Left cardiac atrium (tissue), 4 donors: ENCODE measurements at regions not wholly inside any gene's neighbourhood (a gene's known extent, or its start where the extent isn't known, plus 50 kb on each side); places are given as distances from the start of the nearest gene placed in this dataset.
"Not testable (repeated sequence)": the region's sequence is repeated elsewhere in the genome, so short reads cannot be mapped to it uniquely, and the experiment has no call there.

Source experiments
- ATAC-seq, 2 donors: fragments of 200-7000 bp; cut with Tn5 transposase; one replicate each; pipeline ENCODE4 v1.9.1; 2020; ENCODE audit warnings: mild to moderate bottlenecking in 2 of 2, moderate library complexity in 2 of 2
- DNase-seq: peaks from one replicate; pipeline ENCODE4 v3.0.0-alpha.2; 2020
- intact Hi-C, 2 donors: fragments of 100-400 bp; cut with DNase I; formaldehyde crosslinking; loops; one replicate each; pipeline versions ENCODE4 v1.14.1 to v1.15.1; 2022 to 2023
- donor health status: DM: no; HTN: yes; CAD: no.
- donor health status: DM: no; HTN: yes; CAD: no; lungs with severe emphysema.
- donor health status: DM: yes; HTN: yes; CAD: no.
- donor health status: Dilated cardiomyopathy.

DNA sequence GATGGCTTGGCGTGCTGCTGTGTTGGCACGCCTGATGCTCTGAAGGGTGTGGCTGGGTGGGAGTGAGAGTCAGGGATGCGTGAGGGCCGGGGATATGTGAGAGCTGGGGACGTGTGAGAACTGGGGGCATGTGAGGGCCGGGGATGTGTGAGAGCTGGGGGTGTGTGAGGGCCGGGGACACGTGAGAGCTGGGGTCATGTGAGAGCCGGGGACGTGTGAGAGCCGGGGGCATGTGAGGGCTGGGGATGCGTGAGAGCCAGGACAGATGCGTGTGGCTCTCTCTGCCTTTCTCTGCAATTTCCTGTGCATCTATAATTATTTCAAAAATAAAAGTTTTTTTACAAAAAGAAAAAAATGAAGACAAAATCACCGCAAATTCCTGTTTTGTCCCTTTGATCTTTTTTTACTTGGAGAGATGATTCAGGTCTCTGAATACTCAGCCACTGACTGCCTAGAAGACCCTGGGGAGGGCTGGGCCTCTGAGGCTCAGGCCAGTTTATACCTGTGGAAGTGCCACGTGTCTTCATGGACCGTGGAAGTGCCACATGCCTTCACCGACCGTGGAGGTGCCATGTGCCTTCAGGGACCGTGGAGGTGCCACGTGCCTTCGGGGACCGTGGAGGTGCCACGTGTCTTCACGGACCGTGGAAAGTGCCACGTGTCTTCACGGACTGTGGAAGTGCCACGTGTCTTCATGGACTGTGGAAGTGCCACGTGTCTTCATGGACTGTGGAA is 170.4 kb downstream of the LAT start:
- intact Hi-C loops, result not testable (repeated sequence)
- DNase-seq, result peak; percentile 57
- peak; percentile 16 to 27 for ATAC-seq

DNA sequence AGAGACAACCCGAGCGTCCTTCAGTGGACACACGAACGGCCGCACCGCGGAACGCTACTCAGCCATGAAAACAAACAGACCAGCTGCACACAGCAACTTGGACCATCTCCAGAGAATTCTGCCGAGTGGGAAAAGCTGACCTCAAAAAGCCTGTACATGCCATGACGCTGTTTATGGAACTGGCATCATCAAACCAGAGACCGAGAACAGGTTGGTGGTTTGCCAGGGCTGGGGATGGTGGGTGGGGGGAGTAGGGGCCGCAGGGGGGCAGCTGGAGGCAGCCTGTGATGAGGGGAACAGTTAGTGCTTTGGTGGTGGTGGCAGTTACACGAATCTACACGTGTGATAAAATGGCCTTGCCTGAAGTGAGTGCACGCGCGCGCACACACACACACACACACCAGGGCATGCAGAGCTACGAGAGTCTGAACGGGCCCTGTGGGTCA is 169.8 kb downstream of the LAT start:
- ATAC-seq (peak; percentile 2 to 20), DNase-seq (no peak)
- intact Hi-C loops, result no loop called here

DNA sequence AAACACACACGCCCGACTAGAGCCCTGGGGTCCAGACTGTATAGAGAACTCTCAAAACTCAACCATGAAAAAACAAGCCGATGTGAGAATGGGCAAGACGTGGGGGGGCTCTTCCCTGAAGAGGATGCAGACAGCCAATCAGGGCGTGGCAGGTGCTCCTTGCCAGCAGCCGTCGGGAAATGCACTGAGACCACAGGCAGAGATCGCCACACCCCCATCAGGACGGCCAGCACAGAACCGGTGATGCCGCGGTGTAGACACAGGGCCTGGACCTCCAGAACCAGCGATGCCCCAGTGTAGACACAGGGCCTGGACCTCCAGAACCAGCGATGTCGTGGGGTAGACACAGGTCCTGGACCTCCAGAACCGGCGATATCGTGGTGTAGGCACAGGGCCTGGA is 169.2 kb downstream of the LAT start:
- intact Hi-C loops, result no loop called here
- ATAC-seq, result no peak
- no peak for DNase-seq

DNA sequence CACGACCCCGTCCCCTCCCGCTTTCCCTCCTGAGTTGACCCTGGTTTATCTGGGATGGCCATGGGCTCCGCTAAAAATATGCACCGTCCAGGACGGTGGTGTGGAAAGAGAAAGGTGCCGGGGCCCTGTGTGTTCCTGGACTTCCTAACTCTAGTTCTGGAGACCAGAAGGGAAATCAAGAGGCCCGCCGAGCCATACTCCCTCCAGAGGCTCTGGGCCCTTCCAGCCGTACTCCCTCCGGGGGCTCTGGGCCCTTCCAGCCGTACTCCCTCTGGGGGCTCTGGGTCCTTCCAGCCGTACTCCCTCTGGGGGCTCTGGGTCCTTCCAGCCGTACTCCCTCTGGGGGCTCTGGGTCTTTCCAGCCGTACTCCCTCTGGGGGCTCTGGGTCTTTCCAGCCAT is 168.5 kb downstream of the LAT start:
- ATAC-seq, DNase-seq, intact Hi-C loops: not testable (repeated sequence)

GRCh38 chr16:29152544-29153031 is 167.7 kb downstream of the LAT start:
- DNase-seq, ATAC-seq, intact Hi-C loops: not testable (repeated sequence)

DNA sequence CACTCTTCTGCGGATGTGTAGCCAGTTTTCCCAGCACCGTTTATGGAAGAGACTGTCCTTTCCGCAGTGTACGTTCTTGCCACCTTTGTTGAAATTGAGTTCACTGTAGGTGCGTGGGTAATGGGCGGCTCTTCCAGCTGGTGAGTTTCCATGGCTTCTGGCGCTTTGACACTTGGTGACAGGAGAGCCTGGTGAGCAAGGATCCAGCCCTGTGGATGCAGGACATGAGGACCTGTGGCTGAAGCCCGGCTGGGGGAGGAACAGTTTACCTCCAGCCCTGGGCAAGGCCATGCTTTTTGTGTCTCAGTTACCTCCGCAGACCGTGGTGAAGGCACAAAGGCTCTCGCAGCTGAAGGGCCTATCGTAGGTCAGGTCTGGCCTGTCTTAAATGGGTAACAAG is 166.5 kb downstream of the LAT start:
- intact Hi-C loops, result no loop called here
- DNase-seq, result no peak

DNA sequence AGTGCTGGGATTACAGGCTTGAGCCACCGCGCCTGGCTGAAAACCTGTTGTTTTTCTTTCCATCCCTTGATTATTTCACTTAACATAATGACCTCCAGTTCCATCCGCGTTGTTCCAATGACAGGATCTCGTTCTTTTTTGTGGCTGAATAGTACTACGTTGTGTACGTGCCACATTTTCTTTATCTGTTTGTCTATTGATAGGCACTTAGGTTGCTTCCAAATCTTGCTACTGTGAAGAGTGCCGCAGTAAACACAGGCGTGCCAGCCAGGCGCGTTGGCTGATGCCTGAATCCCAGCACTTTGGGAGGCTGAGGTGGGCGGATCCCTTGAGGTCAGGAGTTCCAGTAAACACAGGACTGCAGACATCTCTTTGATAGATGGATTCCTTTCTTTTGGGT is 165.1 kb downstream of the LAT start:
- ATAC-seq (peak in 1 of 2 donors; percentile 36), DNase-seq (peak; percentile 65)
- intact Hi-C loops, result not testable (repeated sequence)

More for the DNA sequence above, 166.5 kb downstream of the LAT start:
- ATAC-seq, result no peak

DNA sequence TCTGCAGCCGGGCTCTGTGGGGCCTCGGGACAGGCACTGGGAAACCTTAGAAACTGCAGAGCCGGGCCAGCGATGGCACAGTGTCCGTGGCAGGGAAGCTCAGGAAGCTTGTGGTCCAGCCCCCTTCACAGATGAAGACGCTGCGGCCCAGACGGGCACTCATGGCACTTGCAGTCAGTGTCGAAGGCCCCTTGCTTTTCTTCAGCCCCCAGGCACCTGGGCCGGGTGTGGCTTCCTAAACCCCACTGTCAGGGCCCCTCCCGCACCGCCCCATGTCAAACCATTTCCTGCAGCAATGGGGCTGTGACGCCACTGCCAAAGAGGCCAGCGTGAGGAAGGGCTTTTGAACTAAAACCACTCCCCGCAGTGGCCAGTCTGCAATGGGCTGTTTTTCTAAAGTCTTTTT is 164.0 kb downstream of the LAT start:
- peak; percentile 22 to 46 for ATAC-seq
- peak; percentile 67 for DNase-seq
- intact Hi-C loops, result no loop called here

DNA sequence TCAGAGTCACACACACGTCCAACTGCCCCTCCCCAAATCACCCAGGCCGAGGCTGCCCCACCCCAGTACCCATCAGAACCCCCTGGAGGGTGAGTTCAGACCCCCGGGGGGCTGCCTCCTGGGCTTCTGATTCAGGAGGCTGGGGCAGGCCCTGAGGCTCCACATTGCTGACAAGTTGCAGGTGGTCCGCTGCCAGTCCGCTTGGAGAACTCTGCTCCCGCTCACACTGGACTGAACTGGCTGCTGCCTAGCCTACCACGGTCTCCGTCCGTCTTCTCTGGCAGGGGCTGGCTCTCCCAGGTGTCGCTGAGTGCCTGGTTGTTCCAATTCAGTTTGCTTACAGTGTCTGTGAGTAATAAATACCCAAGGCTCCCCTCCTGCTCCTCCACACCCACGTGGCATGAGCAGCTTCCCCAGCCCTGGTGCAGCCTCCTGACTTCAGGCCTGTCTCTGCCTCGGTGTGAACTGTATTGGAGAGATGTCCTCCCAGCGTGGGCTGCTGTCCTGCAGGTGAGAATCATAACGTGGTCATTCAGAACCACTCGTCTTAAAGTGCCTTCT is 163.4 kb downstream of the LAT start:
- intact Hi-C loops, result no loop called here
- ATAC-seq (no peak), DNase-seq (no peak)

- intact Hi-C loops, DNase-seq, ATAC-seq: not testable (repeated sequence)
Observed at GRCh38 chr16:29147710-29148109, 162.9 kb downstream of the LAT start.

- intact Hi-C loops, ATAC-seq, DNase-seq: not testable (repeated sequence)
Observed at GRCh38 chr16:29146808-29147643, 162.2 kb downstream of the LAT start.

DNA sequence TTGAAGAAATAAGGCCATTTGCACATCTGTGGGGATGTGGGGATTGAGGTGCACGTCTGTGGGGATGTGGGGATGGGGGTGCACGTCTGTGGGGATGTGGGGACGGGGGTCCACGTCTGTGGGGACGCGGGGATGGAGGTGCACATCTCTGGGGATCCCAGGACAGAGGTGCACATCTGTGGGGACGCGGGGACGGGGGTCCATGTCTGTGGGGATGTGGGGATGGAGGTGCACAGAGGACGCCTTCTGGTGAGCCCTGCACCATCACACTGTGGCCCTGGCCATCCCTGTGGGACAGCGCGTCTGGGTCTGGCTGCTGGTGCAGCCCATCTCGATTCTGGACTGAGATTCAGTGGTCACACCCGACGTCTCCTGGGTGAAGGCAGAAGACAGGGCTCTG is 161.4 kb downstream of the LAT start:
- intact Hi-C loops, result no loop called here
- ATAC-seq, result no peak
- no peak for DNase-seq

GRCh38 chr16:29145486-29146225 is 160.8 kb downstream of the LAT start:
- ATAC-seq, DNase-seq, intact Hi-C loops: not testable (repeated sequence)

DNA sequence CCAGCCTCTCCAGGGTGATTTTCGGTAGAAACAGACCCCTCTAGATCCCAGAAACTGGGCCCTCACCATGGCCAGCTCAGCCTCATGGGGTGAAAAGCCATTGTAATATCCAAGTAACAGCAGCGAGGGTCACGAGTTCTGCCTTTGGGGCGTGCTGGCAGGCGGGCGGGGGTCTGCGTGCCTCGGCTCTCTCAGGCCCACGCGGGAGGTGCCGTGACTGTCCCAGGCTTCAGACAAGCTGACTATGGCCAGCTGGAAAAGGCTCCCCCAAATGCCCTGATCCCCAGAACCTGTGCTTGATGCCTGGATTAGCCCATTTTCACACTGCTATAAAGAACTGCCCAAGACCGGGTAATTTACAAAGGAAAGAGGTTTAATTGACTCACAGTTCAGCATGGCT is 160.2 kb downstream of the LAT start:
- intact Hi-C loops, ATAC-seq, DNase-seq: not testable (repeated sequence)

DNA sequence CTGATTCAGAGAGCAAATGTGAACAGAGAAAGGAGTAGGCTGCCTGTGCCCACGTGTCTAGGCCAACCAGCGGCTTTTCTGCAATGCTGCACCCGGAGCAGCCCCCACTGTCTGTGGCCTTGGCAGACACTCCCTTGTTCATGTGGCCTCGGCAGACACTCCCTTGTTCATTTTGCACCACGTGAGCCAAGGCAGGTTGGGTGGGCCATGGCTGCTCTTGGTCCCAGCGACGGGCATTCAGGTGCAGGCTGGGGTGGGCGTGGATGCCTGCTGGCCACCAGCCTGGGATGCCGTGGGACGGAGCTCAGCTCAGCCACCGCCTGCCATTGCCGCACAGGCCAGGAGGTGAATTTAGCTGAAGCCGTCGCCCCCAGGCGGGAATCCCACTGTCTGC is 159.8 kb downstream of the LAT start:
- ATAC-seq, intact Hi-C loops, DNase-seq: not testable (repeated sequence)

- intact Hi-C loops, DNase-seq: not testable (repeated sequence)
- peak; percentile 57 to 81 for ATAC-seq
Observed at GRCh38 chr16:29143739-29144668, 159.2 kb downstream of the LAT start.

- ATAC-seq, intact Hi-C loops, DNase-seq: not testable (repeated sequence)
Observed at GRCh38 chr16:29142506-29142905, 157.7 kb downstream of the LAT start.
